Stimulated activated CD4-positive, alpha-beta T cell treated with anti-CD3 and anti-CD28 coated beads, Interleukin-1b, Interleukin-23, amount 100 ng/mL, for 4 hours (primary cell): ENCODE measurements at regions not wholly inside any gene's neighbourhood (a gene's known extent, or its start where the extent isn't known, plus 50 kb on each side); places are given as distances from the start of the nearest gene placed in this dataset.
"Not testable (repeated sequence)": the region's sequence is repeated elsewhere in the genome, so short reads cannot be mapped to it uniquely, and the experiment has no call there.

Experiments used
- DNase-seq, 2 donors: peaks; one replicate each; pipeline ENCODE4 v3.0.0-alpha.2; 2020; ENCODE audit warnings: low read depth in 2 of 2

- DNase-seq: no peak
These were observed 662.5 kb downstream of the LUZP2 start for GRCh38 chr11:25159341-25159740.

- no peak for DNase-seq
These were observed 666.6 kb downstream of the LUZP2 start for GRCh38 chr11:25163421-25163820.

- no peak for DNase-seq
These were observed 683.3 kb downstream of the LUZP2 start for GRCh38 chr11:25180187-25180586.

GRCh38 chr11:25183411-25183810, 686.6 kb downstream of the LUZP2 start:
- DNase-seq: no peak

GRCh38 chr11:25197515-25197914, 700.7 kb downstream of the LUZP2 start:
- no peak for DNase-seq

- no peak for DNase-seq
These were observed 701.9 kb downstream of the LUZP2 start for GRCh38 chr11:25198704-25199103.

- DNase-seq: no peak
These were observed 704.1 kb downstream of the LUZP2 start for GRCh38 chr11:25200925-25201324.

GRCh38 chr11:25206762-25207161, 709.9 kb downstream of the LUZP2 start:
- DNase-seq: no peak

GRCh38 chr11:25211635-25212254, 714.9 kb downstream of the LUZP2 start:
- no peak for DNase-seq

GRCh38 chr11:25214535-25215176, 717.8 kb downstream of the LUZP2 start:
- no peak for DNase-seq

GRCh38 chr11:25218036-25218435, 721.2 kb downstream of the LUZP2 start:
- no peak for DNase-seq

- no peak for DNase-seq
These were observed 728.2 kb downstream of the LUZP2 start for GRCh38 chr11:25225078-25225477.

- no peak for DNase-seq
These were observed 746.1 kb downstream of the LUZP2 start for GRCh38 chr11:25242928-25243327.

- no peak for DNase-seq
These were observed 747.3 kb downstream of the LUZP2 start for GRCh38 chr11:25244126-25244525.

- DNase-seq: no peak
These were observed 750.5 kb downstream of the LUZP2 start for GRCh38 chr11:25247336-25247735.

- no peak for DNase-seq
These were observed 756.0 kb downstream of the LUZP2 start for GRCh38 chr11:25252854-25253253.

- DNase-seq: not testable (repeated sequence)
These were observed 767.0 kb downstream of the LUZP2 start for GRCh38 chr11:25263861-25264260.

GRCh38 chr11:25271301-25271700, 774.4 kb downstream of the LUZP2 start:
- DNase-seq: no peak

GRCh38 chr11:25272214-25272613, 775.4 kb downstream of the LUZP2 start:
- DNase-seq: no peak

- not testable (repeated sequence) for DNase-seq
These were observed 784.0 kb downstream of the LUZP2 start for GRCh38 chr11:25280821-25281220.

GRCh38 chr11:25293166-25293565, 796.3 kb downstream of the LUZP2 start:
- no peak for DNase-seq

- DNase-seq: no peak
These were observed 801.6 kb downstream of the LUZP2 start for GRCh38 chr11:25298450-25298849.

- DNase-seq: no peak
These were observed 813.0 kb downstream of the LUZP2 start for GRCh38 chr11:25309818-25310217.

GRCh38 chr11:25317216-25317615, 820.4 kb downstream of the LUZP2 start:
- DNase-seq: no peak
